ENCODE measurements at regions not wholly inside any gene's neighbourhood (a gene's known extent, or its start where the extent isn't known, plus 50 kb on each side); places are given as distances from the start of the nearest gene placed in this dataset.
"Not testable (repeated sequence)": the region's sequence is repeated elsewhere in the genome, so short reads cannot be mapped to it uniquely, and the experiment has no call there.

GRCh38 chr3:150324788-150325187 is 83.3 kb upstream of the TSC22D2 start:
- Histone ChIP-seq H3K27ac (ENCODE audit: low read depth in 2 of 2, low read length in 2 of 2) (peak overlapping the region in 1 of 2 donors; percentile 61), H3K9me3 (ENCODE audit: control insufficient read depth in 2 of 3, insufficient read depth in 1 of 3, low read length in 3 of 3) (no peaks in the 10 kb centered on the region), H3K27me3 (ENCODE audit: control insufficient read depth, insufficient read depth, low read length) (no peaks in the 10 kb centered on the region), H3K4me3 (ENCODE audit: low read length in 3 of 3) (no peak overlapping the region), H3K9ac (ENCODE audit: low read length in 3 of 3) (no peak overlapping the region), H3K4me1 (ENCODE audit: control insufficient read depth in 2 of 3, insufficient read depth in 2 of 3, low read depth in 1 of 3, low read length in 3 of 3) (peaks cover 0 to 2% (median 0%) of the 10 kb centered on the region in 3 donors), H3K36me3 (ENCODE audit: control insufficient read depth in 2 of 3, insufficient read depth in 3 of 3, low read length in 3 of 3) (no peaks in the 10 kb centered on the region)
- no peak for TF ChIP-seq CTCF (IDR thresholded peaks at IDR 0.05; ENCODE audit: borderline replicate concordance, extremely low read depth, insufficient read depth)
- intact Hi-C loops (cut with DNase I): no loop called here
- DNase-seq (no peak), FAIRE-seq (no peak)

GRCh38 chr3:150324245-150324644 is 83.9 kb upstream of the TSC22D2 start:
- peaks cover 0 to 2% (median 0%) of the 10 kb centered on the region in 3 donors for H3K4me1 ChIP-seq (ENCODE audit: control insufficient read depth in 2 of 3, insufficient read depth in 2 of 3, low read depth in 1 of 3, low read length in 3 of 3)
- no peaks in the 10 kb centered on the region for H3K9me3 ChIP-seq (ENCODE audit: control insufficient read depth in 2 of 3, insufficient read depth in 1 of 3, low read length in 3 of 3)
- TF ChIP-seq CTCF (IDR thresholded peaks at IDR 0.05; ENCODE audit: borderline replicate concordance, extremely low read depth, insufficient read depth): no peak
- DNase-seq (no peak), FAIRE-seq (no peak)
- H3K27ac ChIP-seq (ENCODE audit: low read depth in 2 of 2, low read length in 2 of 2): no peak overlapping the region
- H3K4me3 ChIP-seq (ENCODE audit: low read length in 3 of 3): no peak overlapping the region
- no peaks in the 10 kb centered on the region for H3K36me3 ChIP-seq (ENCODE audit: control insufficient read depth in 2 of 3, insufficient read depth in 3 of 3, low read length in 3 of 3)
- H3K27me3 ChIP-seq (ENCODE audit: control insufficient read depth, insufficient read depth, low read length): no peaks in the 10 kb centered on the region
- H3K9ac ChIP-seq (ENCODE audit: low read length in 3 of 3): no peak overlapping the region
- intact Hi-C loops (cut with DNase I): no loop called here

- FAIRE-seq (no peak), DNase-seq (no peak)
- Histone ChIP-seq H3K27ac (ENCODE audit: low read depth in 2 of 2, low read length in 2 of 2) (no peak overlapping the region), H3K27me3 (ENCODE audit: control insufficient read depth, insufficient read depth, low read length) (no peaks in the 10 kb centered on the region), H3K9ac (ENCODE audit: low read length in 3 of 3) (no peak overlapping the region), H3K36me3 (ENCODE audit: control insufficient read depth in 2 of 3, insufficient read depth in 3 of 3, low read length in 3 of 3) (no peaks in the 10 kb centered on the region), H3K4me1 (ENCODE audit: control insufficient read depth in 2 of 3, insufficient read depth in 2 of 3, low read depth in 1 of 3, low read length in 3 of 3) (peaks cover 0 to 2% (median 0%) of the 10 kb centered on the region in 3 donors), H3K9me3 (ENCODE audit: control insufficient read depth in 2 of 3, insufficient read depth in 1 of 3, low read length in 3 of 3) (no peaks in the 10 kb centered on the region), H3K4me3 (ENCODE audit: low read length in 3 of 3) (no peak overlapping the region)
- intact Hi-C loops (cut with DNase I): no loop called here
- TF ChIP-seq CTCF (IDR thresholded peaks at IDR 0.05; ENCODE audit: borderline replicate concordance, extremely low read depth, insufficient read depth): no peak
Measured at GRCh38 chr3:150323770-150324169, 84.3 kb upstream of the TSC22D2 start.

GRCh38 chr3:150323091-150323490 is 85.0 kb upstream of the TSC22D2 start:
- H3K4me3 ChIP-seq (ENCODE audit: low read length in 3 of 3); H3K27ac ChIP-seq (ENCODE audit: low read depth in 2 of 2, low read length in 2 of 2); H3K36me3 ChIP-seq (ENCODE audit: control insufficient read depth in 2 of 3, insufficient read depth in 3 of 3, low read length in 3 of 3); DNase-seq; intact Hi-C loops (cut with DNase I); H3K9me3 ChIP-seq (ENCODE audit: control insufficient read depth in 2 of 3, insufficient read depth in 1 of 3, low read length in 3 of 3); H3K9ac ChIP-seq (ENCODE audit: low read length in 3 of 3); H3K27me3 ChIP-seq (ENCODE audit: control insufficient read depth, insufficient read depth, low read length); FAIRE-seq; H3K4me1 ChIP-seq (ENCODE audit: control insufficient read depth in 2 of 3, insufficient read depth in 2 of 3, low read depth in 1 of 3, low read length in 3 of 3): not testable (repeated sequence)

GRCh38 chr3:150320971-150321370 is 87.1 kb upstream of the TSC22D2 start:
- H3K36me3 ChIP-seq (ENCODE audit: control insufficient read depth in 2 of 3, insufficient read depth in 3 of 3, low read length in 3 of 3); H3K27me3 ChIP-seq (ENCODE audit: control insufficient read depth, insufficient read depth, low read length); H3K4me1 ChIP-seq (ENCODE audit: control insufficient read depth in 2 of 3, insufficient read depth in 2 of 3, low read depth in 1 of 3, low read length in 3 of 3); H3K9me3 ChIP-seq (ENCODE audit: control insufficient read depth in 2 of 3, insufficient read depth in 1 of 3, low read length in 3 of 3); H3K4me3 ChIP-seq (ENCODE audit: low read length in 3 of 3); DNase-seq; intact Hi-C loops (cut with DNase I); H3K27ac ChIP-seq (ENCODE audit: low read depth in 2 of 2, low read length in 2 of 2); H3K9ac ChIP-seq (ENCODE audit: low read length in 3 of 3); FAIRE-seq: not testable (repeated sequence)

Data from kidney (tissue), 13 donors.